Gastrocnemius medialis (tissue), 4 donors: ENCODE measurements at regions not wholly inside any gene's neighbourhood (a gene's known extent, or its start where the extent isn't known, plus 50 kb on each side); places are given as distances from the start of the nearest gene placed in this dataset.

Source experiments
- ATAC-seq, 2 donors: fragments of 150-250 bp; one replicate each; pipeline ENCODE4 v1.9.1; 2016
- DNase-seq, 2 donors: peaks; one replicate each; pipeline ENCODE4 v3.0.0-alpha.2; 2019
- H3K27ac ChIP-seq, 4 donors: fragments of 200-600 bp; sonication (generic); 1 replicate in 1 of 4; 2 replicates in 3 of 4; pipeline ENCODE4 v1.5.1; 2016 to 2018; ENCODE audit warnings: mild to moderate bottlenecking in 2 of 4, moderate library complexity in 1 of 4
- H3K27me3 ChIP-seq, 3 donors: fragments of 200-600 bp; sonication (generic) in 2 of 3; 1 replicate in 1 of 3; 2 replicates in 2 of 3; pipeline versions ENCODE4 v1.5.1 to v1.6.0; 2016 to 2019; ENCODE audit warnings: mild to moderate bottlenecking in 1 of 3, moderate library complexity in 1 of 3
- H3K36me3 ChIP-seq, 2 donors: fragments of 200-600 bp; sonication (generic) in 1 of 2; one replicate each; pipeline ENCODE4 v1.5.1; 2017 to 2018
- H3K4me1 ChIP-seq, 2 donors: fragments of 200-600 bp; sonication (generic) in 1 of 2; one replicate each; pipeline ENCODE4 v1.5.1; 2016 to 2017; ENCODE audit warnings: mild to moderate bottlenecking in 2 of 2
- H3K4me3 ChIP-seq, 4 donors: fragments of 200-600 bp; sonication (generic) in 3 of 4; 1 replicate in 1 of 4; 2 replicates in 3 of 4; pipeline ENCODE4 v1.5.1; 2016 to 2019; ENCODE audit warnings: mild to moderate bottlenecking in 2 of 4
- H3K9me3 ChIP-seq, 3 donors: fragments of 200-600 bp; sonication (generic) in 2 of 3; 1 replicate in 1 of 3; 2 replicates in 2 of 3; pipeline ENCODE4 v1.5.1; 2016 to 2019
- CTCF ChIP-seq, 5 experiments: fragments of 450-650 bp in 3 of 5; fragments of 200-600 bp in 2 of 5; sonication (generic) in 2 of 5; IDR thresholded peaks in 4 of 5; conservative IDR thresholded peaks in 1 of 5; 1 replicate in 4 of 5; 2 replicates in 1 of 5; pipeline ENCODE4 v1.5.1; 2016 to 2019; ENCODE audit warnings: antibody characterized with exemption in 5 of 5, mild to moderate bottlenecking in 3 of 5, moderate library complexity in 3 of 5
- POLR2A ChIP-seq, 2 donors: fragments of 450-650 bp; IDR thresholded peaks; one replicate each; pipeline ENCODE4 v1.6.1; 2017; ENCODE audit warnings: antibody characterized with exemption in 2 of 2, mild to moderate bottlenecking in 2 of 2, moderate library complexity in 2 of 2
- in situ Hi-C, 4 donors: fragments of 200-750 bp; cut with MboI; loops; one replicate each; pipeline versions ENCODE4 v1.15.0 to v1.8.0; 2017; ENCODE audit warnings: low sequenced_read_pairs in 4 of 4
- intact Hi-C: fragments of 100-400 bp; cut with DNase I; formaldehyde crosslinking; loops from one replicate; pipeline ENCODE4 v1.15.1; 2023; ENCODE audit warnings: low total_unique reads

GRCh38 chr18:72637299-72637698 lies 93.2 kb upstream of the CBLN2 start:
- H3K9me3 ChIP-seq: no peaks in the 10 kb centered on the region
- ATAC-seq: no peak
- no peaks in the 10 kb centered on the region for H3K27me3 ChIP-seq
- no peak for TF ChIP-seq CTCF (IDR thresholded peaks at IDR 0.05 in 4 of 5, conservative IDR thresholded peaks at IDR 0.05 in 1 of 5)
- no peak for TF ChIP-seq POLR2A (IDR thresholded peaks at IDR 0.05)
- H3K27ac ChIP-seq: no peak overlapping the region
- H3K36me3 ChIP-seq: no peaks in the 10 kb centered on the region
- intact Hi-C loops (no loop called here), in situ Hi-C loops (no loop called here)
- no peak overlapping the region for H3K4me3 ChIP-seq
- no peak for DNase-seq
- H3K4me1 ChIP-seq: no peaks in the 10 kb centered on the region

DNA sequence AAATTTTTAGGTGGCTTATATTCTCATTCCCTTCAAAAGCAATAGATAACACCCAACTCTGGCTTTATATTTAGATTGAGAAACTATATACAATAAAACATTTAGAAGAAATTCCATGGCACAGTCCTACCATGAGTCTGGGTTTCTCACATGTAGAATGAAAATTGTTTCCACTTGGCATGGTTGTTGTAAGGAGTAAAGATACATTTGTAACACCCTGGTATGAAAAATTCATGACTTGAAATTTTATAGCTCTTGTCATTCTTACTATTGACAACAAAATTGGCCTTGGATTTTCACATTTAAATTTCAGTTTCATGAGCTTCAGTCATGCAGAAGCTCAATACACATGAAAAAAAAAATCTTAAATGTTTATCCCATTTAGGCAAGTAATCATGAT lies 92.5 kb upstream of the CBLN2 start:
- no peak for ATAC-seq
- Histone ChIP-seq H3K27ac (no peak overlapping the region), H3K36me3 (no peaks in the 10 kb centered on the region), H3K27me3 (no peaks in the 10 kb centered on the region), H3K4me3 (no peak overlapping the region), H3K9me3 (no peaks in the 10 kb centered on the region), H3K4me1 (no peaks in the 10 kb centered on the region)
- intact Hi-C loops: no loop called here
- in situ Hi-C loops: no loop called here
- DNase-seq: no peak
- TF ChIP-seq CTCF (IDR thresholded peaks at IDR 0.05 in 4 of 5, conservative IDR thresholded peaks at IDR 0.05 in 1 of 5) (no peak), POLR2A (IDR thresholded peaks at IDR 0.05) (no peak)

DNA sequence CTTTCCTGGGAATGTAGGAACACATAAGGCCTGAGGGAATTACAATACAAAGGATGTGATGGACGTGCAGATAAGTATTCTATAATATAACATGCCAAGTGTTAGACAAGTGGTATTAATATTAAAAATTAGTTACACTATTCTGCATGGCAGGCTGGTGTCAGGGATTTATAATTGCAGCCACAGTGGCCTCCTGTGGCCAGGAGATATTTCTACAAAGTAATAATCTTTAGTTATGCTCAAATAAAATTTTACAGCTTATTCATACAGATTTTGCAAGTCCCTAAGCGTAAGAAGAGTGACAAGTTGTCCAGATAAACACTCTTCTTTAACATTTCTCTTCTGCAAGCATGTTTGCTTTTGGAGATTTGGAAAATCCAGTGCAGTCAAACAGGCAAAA lies 90.4 kb upstream of the CBLN2 start:
- Histone ChIP-seq H3K27me3 (no peaks in the 10 kb centered on the region), H3K4me3 (no peak overlapping the region), H3K4me1 (no peaks in the 10 kb centered on the region), H3K36me3 (no peaks in the 10 kb centered on the region), H3K27ac (no peak overlapping the region), H3K9me3 (no peaks in the 10 kb centered on the region)
- intact Hi-C loops: no loop called here
- TF ChIP-seq POLR2A (IDR thresholded peaks at IDR 0.05) (no peak), CTCF (IDR thresholded peaks at IDR 0.05 in 4 of 5, conservative IDR thresholded peaks at IDR 0.05 in 1 of 5) (no peak)
- ATAC-seq: no peak
- no peak for DNase-seq
- in situ Hi-C loops: no loop called here

GRCh38 chr18:72630991-72631390 lies 86.8 kb upstream of the CBLN2 start:
- ATAC-seq (no peak), DNase-seq (no peak)
- Histone ChIP-seq H3K36me3 (no peaks in the 10 kb centered on the region), H3K4me1 (no peaks in the 10 kb centered on the region), H3K9me3 (no peaks in the 10 kb centered on the region), H3K27me3 (no peaks in the 10 kb centered on the region), H3K4me3 (no peak overlapping the region), H3K27ac (no peak overlapping the region)
- in situ Hi-C loops (no loop called here), intact Hi-C loops (no loop called here)
- TF ChIP-seq CTCF (IDR thresholded peaks at IDR 0.05 in 4 of 5, conservative IDR thresholded peaks at IDR 0.05 in 1 of 5) (no peak), POLR2A (IDR thresholded peaks at IDR 0.05) (no peak)

GRCh38 chr18:72623444-72623843 lies 79.3 kb upstream of the CBLN2 start:
- Histone ChIP-seq H3K4me1 (no peaks in the 10 kb centered on the region), H3K9me3 (no peaks in the 10 kb centered on the region), H3K27ac (no peak overlapping the region), H3K27me3 (no peaks in the 10 kb centered on the region), H3K4me3 (no peak overlapping the region), H3K36me3 (no peaks in the 10 kb centered on the region)
- intact Hi-C loops: no loop called here
- DNase-seq (no peak), ATAC-seq (no peak)
- TF ChIP-seq CTCF (IDR thresholded peaks at IDR 0.05 in 4 of 5, conservative IDR thresholded peaks at IDR 0.05 in 1 of 5): no peak
- TF ChIP-seq POLR2A (IDR thresholded peaks at IDR 0.05): no peak
- in situ Hi-C loops: no loop called here
